Cardiac fibroblast (primary cell): ENCODE measurements at regions not wholly inside any gene's neighbourhood (a gene's known extent, or its start where the extent isn't known, plus 50 kb on each side); places are given as distances from the start of the nearest gene placed in this dataset.

Experiments used
- DNase-seq, 2 donors: peaks; one replicate each; pipeline versions ENCODE4 v3.0.0 to v3.0.0-alpha.2; 2010; ENCODE audit warnings: low read depth in 2 of 2
- H3K4me3 ChIP-seq, 2 donors: replicated peaks in 1 of 2; 1 replicate in 1 of 2; 2 replicates in 1 of 2; pipeline ENCODE4 v1.5.1; 2011; ENCODE audit warnings: low read depth in 2 of 2, low read length in 2 of 2, mild to moderate bottlenecking in 2 of 2, moderate library complexity in 1 of 2
- CTCF ChIP-seq: IDR thresholded peaks from one replicate; pipeline ENCODE4 v1.5.1; 2011; ENCODE audit warnings: low read depth, mild to moderate bottlenecking, low read length, inconsistent platforms

GRCh38 chr1:208652296-208653160, 408.3 kb upstream of the PLXNA2 start:
- no peak overlapping the region for H3K4me3 ChIP-seq
- peak; percentile 76 to 81 for DNase-seq
- TF ChIP-seq CTCF: peak; percentile 85

- no peak for TF ChIP-seq CTCF
- no peak overlapping the region for H3K4me3 ChIP-seq
- no peak for DNase-seq
Observed at GRCh38 chr1:208653426-208653825, 409.2 kb upstream of the PLXNA2 start.

GRCh38 chr1:208654241-208654640, 410.1 kb upstream of the PLXNA2 start:
- TF ChIP-seq CTCF: peak; percentile 35
- DNase-seq: peak; percentile 19 to 32
- H3K4me3 ChIP-seq: no peak overlapping the region

- H3K4me3 ChIP-seq: no peak overlapping the region
- no peak for TF ChIP-seq CTCF
- no peak for DNase-seq
Observed at GRCh38 chr1:208665936-208666335, 421.8 kb upstream of the PLXNA2 start.

- no peak overlapping the region for H3K4me3 ChIP-seq
- no peak for TF ChIP-seq CTCF
- DNase-seq: no peak
Observed at GRCh38 chr1:208668991-208669390, 424.8 kb upstream of the PLXNA2 start.

GRCh38 chr1:208670778-208671177, 426.6 kb upstream of the PLXNA2 start:
- DNase-seq: no peak
- no peak for TF ChIP-seq CTCF
- no peak overlapping the region for H3K4me3 ChIP-seq
